Nephron progenitor cell (in vitro differentiated cells): ENCODE measurements at regions not wholly inside any gene's neighbourhood (a gene's known extent, or its start where the extent isn't known, plus 50 kb on each side); places are given as distances from the start of the nearest gene placed in this dataset.

Source experiments
- DNase-seq: peaks from one replicate; pipeline ENCODE4 v3.0.0; 2021
- H3K27ac Mint-ChIP-seq: 2 replicates; pipeline ENCODE4 v1.8.0; 2021; ENCODE audit warnings: mild to moderate bottlenecking, moderate library complexity, mixed read lengths
- H3K27me3 Mint-ChIP-seq: 2 replicates; pipeline ENCODE4 v1.8.0; 2021; ENCODE audit warnings: mild to moderate bottlenecking, low read depth, mixed read lengths; ENCODE audit not compliant: poor library complexity
- H3K36me3 Mint-ChIP-seq: 2 replicates; pipeline ENCODE4 v1.8.0; 2021; ENCODE audit warnings: low read depth, mixed read lengths
- H3K4me1 Mint-ChIP-seq: 2 replicates; pipeline ENCODE4 v1.8.0; 2021; ENCODE audit warnings: mixed read lengths
- H3K4me3 Mint-ChIP-seq: 2 replicates; pipeline ENCODE4 v1.8.0; 2021; ENCODE audit warnings: mild to moderate bottlenecking, moderate library complexity, mixed read lengths
- H3K9me3 Mint-ChIP-seq: 2 replicates; pipeline ENCODE4 v1.8.0; 2021; ENCODE audit warnings: mild to moderate bottlenecking, moderate library complexity, mixed read lengths
- CTCF ChIP-seq: fragments of 200-600 bp; sonication (generic); IDR thresholded peaks from 2 replicates; pipeline ENCODE4 v1.5.0; 2021; ENCODE audit warnings: antibody characterized with exemption

- Mint-ChIP-seq H3K4me3 (no peak overlapping the region), H3K27ac (no peak overlapping the region), H3K27me3 (peaks cover 5% of the 10 kb centered on the region), H3K4me1 (peaks cover 12% of the 10 kb centered on the region), H3K36me3 (peaks cover 27% of the 10 kb centered on the region), H3K9me3 (peaks cover 40% of the 10 kb centered on the region)
- TF ChIP-seq CTCF, result no peak
- DNase-seq, result no peak
These were observed 204.2 kb upstream of the ARGLU1 start for GRCh38 chr13:106772006-106772601.

- Mint-ChIP-seq H3K36me3 (peaks cover 24% of the 10 kb centered on the region), H3K4me1 (peaks cover 12% of the 10 kb centered on the region), H3K9me3 (peaks cover 47% of the 10 kb centered on the region), H3K4me3 (no peak overlapping the region), H3K27me3 (peaks cover 3% of the 10 kb centered on the region), H3K27ac (peak overlapping the region; percentile 91)
- DNase-seq, result no peak
- no peak for TF ChIP-seq CTCF
These were observed 201.1 kb upstream of the ARGLU1 start for GRCh38 chr13:106768991-106769390.

- Mint-ChIP-seq H3K36me3 (peaks cover 20% of the 10 kb centered on the region), H3K27ac (no peak overlapping the region), H3K27me3 (peaks cover 5% of the 10 kb centered on the region), H3K9me3 (peaks cover 35% of the 10 kb centered on the region), H3K4me3 (no peak overlapping the region), H3K4me1 (peaks cover 22% of the 10 kb centered on the region)
- no peak for DNase-seq
- no peak for TF ChIP-seq CTCF
These were observed 194.8 kb upstream of the ARGLU1 start for GRCh38 chr13:106762708-106763107.

GRCh38 chr13:106756446-106756845 lies 188.5 kb upstream of the ARGLU1 start:
- peak overlapping the region; percentile 31 for H3K4me3 Mint-ChIP-seq
- TF ChIP-seq CTCF, result no peak
- peak; percentile 39 for DNase-seq

GRCh38 chr13:106755542-106755941 lies 187.6 kb upstream of the ARGLU1 start:
- Mint-ChIP-seq H3K4me1 (peaks cover 70% of the 10 kb centered on the region), H3K4me3 (no peak overlapping the region), H3K9me3 (no peaks in the 10 kb centered on the region), H3K27me3 (peaks cover 5% of the 10 kb centered on the region), H3K36me3 (no peaks in the 10 kb centered on the region), H3K27ac (peak overlapping the region; percentile 85)
- DNase-seq, result no peak
- no peak for TF ChIP-seq CTCF

More at GRCh38 chr13:106756446-106756845, 188.5 kb upstream of the ARGLU1 start:
- Mint-ChIP-seq H3K4me1 (peaks cover 74% of the 10 kb centered on the region), H3K27me3 (peaks cover 5% of the 10 kb centered on the region), H3K27ac (peak overlapping the region; percentile 95), H3K9me3 (no peaks in the 10 kb centered on the region), H3K36me3 (no peaks in the 10 kb centered on the region)

- H3K36me3 Mint-ChIP-seq, result no peaks in the 10 kb centered on the region
These were observed 185.3 kb upstream of the ARGLU1 start for GRCh38 chr13:106753251-106753650.

More at GRCh38 chr13:106753251-106753650, 185.3 kb upstream of the ARGLU1 start:
- H3K27me3 Mint-ChIP-seq, result peaks cover 4% of the 10 kb centered on the region
- TF ChIP-seq CTCF, result no peak
- peak overlapping the region; percentile 19 for H3K4me3 Mint-ChIP-seq
- H3K9me3 Mint-ChIP-seq, result no peaks in the 10 kb centered on the region
- DNase-seq, result no peak
- peak overlapping the region; percentile 75 for H3K27ac Mint-ChIP-seq
- H3K4me1 Mint-ChIP-seq, result peaks cover 57% of the 10 kb centered on the region
